ENCODE measurements at regions not wholly inside any gene's neighbourhood (a gene's known extent, or its start where the extent isn't known, plus 50 kb on each side); places are given as distances from the start of the nearest gene placed in this dataset.
"Not testable (repeated sequence)": the region's sequence is repeated elsewhere in the genome, so short reads cannot be mapped to it uniquely, and the experiment has no call there.

DNA sequence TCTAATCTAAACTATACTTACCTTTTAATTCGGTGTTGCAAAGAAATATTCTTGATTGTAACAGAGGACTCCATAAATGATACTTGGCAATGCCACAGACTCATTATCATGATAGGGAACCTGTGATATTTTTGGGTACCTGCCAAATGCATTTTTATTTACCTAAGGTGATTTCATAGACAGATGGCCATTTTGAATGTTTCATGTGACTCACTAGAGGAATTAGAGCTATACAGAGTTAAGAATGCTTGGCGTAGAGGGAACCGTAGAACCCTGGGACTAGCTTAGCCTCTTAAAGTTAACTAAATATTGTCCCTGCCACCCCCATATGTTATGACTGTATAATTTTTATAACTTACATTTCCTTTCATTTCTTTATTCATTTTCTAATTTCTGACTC, 136.1 kb downstream of the DISP1 start:
- ATAC-seq = peak; percentile 55

GRCh38 chr1:222953585-222953984, 138.7 kb downstream of the DISP1 start:
- no peak for ATAC-seq

- ATAC-seq = no peak
Observed at GRCh38 chr1:222955964-222956363, 141.1 kb downstream of the DISP1 start.

- ATAC-seq = no peak
Observed at GRCh38 chr1:222956601-222957000, 141.8 kb downstream of the DISP1 start.

DNA sequence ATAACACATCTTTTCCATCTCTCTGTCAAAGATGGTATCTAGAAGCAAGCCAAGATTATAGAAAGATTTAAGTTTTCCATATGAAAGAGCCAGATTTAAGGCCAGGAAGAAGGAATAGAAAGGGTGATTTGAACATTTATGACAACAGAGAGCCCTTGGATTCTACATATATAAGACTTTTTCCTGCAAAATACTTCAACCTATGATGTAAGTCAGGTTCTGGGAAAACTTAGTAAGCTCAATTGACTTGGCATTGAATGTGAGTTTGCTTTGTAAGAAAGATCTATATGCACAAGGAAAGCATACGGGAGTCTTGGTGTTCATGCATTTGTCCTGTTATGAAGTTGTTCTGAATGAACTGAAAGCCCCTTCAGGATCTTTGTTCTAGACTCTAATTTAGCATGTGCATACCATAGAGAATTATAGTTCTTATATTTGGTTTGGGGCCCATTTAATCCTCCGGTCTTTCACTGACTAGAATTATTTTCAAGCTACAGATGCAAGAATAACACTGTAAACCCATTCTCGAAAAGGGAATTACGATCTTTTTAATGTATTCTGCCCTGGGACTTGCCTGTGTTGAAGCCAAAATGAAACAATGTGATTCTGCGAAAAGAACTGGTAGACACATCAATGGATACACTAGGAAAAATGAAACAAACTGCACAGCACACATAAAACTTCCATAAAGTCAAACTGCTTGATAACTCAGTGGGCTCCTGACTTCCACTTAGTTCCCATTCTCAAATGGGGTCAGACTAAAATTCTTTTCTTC, 152.8 kb downstream of the DISP1 start:
- ATAC-seq = no peak

DNA sequence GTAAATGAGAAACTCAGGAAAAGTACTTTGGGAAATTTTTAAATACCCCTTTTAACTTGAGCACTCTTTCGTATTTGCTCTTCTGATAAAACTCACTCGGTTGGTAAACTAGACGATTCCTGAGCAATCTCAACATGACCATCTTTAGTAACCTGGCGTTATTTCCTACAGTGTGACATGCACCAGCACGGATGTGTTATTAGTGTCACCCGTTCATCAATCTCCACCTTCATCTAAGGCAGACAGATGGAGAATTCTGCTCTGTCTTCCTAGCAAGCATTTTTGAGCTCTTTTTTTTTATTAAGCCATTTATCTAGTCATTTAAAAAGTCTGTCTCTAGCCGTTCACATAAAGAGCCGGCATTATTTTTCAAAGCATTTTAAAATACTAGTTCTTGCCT, 155.2 kb downstream of the DISP1 start:
- no peak for ATAC-seq

DNA sequence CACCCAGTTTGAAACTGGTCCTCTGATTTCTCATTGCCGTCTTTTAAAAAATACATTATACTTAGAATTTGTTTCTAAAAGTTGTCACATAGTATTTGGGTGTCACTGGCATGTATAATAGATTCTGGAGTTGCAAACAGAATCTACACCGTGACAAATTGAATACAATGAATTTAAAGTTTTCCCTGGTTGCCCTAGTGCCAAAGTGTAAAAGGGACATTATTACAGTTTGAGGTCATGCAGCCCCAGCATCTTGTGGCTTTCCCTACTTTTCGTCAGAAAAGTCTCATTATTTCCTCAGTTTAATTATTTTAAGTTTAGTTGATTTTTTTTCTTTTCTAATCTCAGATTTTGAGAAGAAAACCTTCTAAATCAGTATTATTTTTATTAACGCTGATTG, 155.9 kb downstream of the DISP1 start:
- no peak for ATAC-seq

GRCh38 chr1:222971146-222971545, 156.3 kb downstream of the DISP1 start:
- no peak for ATAC-seq

GRCh38 chr1:222973561-222973960, 158.7 kb downstream of the DISP1 start:
- ATAC-seq = no peak

DNA sequence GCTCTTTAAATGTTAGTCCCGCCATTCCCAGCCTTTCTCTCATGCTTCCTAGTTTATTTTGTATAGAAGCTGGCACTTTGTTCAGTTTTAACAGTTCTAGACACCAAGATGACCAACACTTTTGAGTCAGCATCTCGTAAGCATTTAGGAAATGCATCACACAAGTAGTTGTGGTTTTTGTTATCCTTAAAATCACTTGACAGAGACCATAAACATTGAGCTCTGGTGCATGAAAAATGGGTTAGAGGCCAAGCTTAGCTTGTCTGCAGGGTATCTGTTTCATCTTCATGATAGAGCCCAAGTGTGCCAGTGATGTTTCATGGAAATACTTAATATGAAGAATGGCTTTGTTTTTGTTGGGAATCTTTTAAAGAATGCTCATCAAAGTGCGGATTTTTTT, 159.7 kb downstream of the DISP1 start:
- no peak for ATAC-seq

GRCh38 chr1:222975472-222976122, 160.8 kb downstream of the DISP1 start:
- no peak for ATAC-seq

GRCh38 chr1:222976453-222976852, 161.6 kb downstream of the DISP1 start:
- ATAC-seq = no peak

GRCh38 chr1:222977294-222977693, 162.5 kb downstream of the DISP1 start:
- ATAC-seq = not testable (repeated sequence)

DNA sequence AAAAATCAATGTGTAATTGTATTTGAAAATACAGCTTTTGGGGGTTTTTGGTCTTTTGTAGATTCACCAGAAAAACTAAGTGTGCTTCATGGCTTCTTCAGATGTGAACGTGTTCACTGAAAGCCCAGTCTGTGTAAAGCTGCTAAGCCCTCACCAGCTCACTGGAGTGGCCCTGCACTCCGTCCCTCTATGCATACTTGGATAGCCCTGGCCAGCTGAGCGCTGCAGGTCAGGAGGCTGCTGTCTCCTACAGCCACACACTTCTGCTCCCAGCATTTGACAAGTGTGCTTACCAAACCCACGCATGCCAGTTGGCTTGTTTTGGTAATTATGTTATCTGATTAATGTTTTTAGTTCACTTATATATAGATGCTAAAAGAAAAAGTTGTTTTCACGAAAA, 163.5 kb downstream of the TLR5 start:
- no peak for ATAC-seq

- no peak for ATAC-seq
Observed at GRCh38 chr1:222987674-222988076, 155.4 kb downstream of the TLR5 start.

DNA sequence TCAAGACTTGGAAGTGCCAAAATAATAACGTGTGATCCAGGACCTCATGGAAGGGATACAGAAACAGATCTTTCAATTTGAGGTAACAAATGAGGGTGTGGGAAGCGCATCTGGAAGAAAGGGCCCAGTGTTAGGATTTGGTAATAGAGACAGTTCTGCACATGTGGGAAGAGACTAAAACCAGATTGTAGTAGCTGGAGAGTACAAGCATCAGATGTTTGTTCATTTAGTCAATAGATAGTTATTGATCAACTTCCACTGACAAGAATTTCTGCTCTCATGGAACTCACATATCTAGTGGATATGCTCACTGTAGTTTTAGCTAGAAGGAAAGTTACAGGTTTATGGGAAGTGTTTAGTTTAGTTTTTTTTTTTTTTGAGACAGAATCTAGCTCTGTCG, 153.6 kb downstream of the TLR5 start:
- ATAC-seq = no peak

GRCh38 chr1:222991177-222991576, 151.9 kb downstream of the TLR5 start:
- no peak for ATAC-seq

- ATAC-seq = no peak
Observed at GRCh38 chr1:222991908-222992307, 151.1 kb downstream of the TLR5 start.

DNA sequence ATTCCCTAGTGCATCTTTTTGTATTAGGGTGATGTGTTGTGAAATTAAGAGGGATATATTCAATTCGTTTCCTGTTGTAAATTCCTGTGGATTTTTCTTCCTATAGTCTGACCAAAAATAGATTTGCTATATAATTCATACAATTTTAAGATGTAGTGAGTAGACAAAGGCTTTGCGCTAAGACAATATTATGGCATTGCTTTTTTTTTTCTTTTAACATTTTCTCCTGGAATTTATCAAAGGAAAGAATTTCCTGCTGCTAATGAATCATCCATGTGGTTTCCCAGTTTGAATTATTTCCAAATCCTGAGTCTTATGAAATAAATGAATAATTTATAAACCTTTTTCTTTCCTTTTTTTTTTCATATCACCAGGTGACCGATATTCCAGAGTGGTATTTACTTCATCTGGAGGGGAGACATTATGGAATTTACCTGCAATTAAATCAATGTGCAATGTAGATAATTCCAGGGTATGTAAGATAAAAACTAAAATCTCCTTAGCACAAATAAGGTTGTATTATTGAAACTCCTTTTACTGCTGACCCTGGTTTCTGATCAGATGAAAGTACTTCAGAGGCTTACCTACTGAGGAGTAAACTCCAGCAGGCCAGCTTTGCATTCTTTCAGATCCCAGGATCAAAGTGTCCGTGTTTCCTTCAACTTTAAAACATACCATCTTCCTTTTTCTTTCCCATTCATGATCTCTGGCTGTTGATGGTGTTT, 148.4 kb downstream of the TLR5 start:
- no peak for ATAC-seq

- ATAC-seq = no peak
Observed at GRCh38 chr1:222995236-222995580, 147.8 kb downstream of the TLR5 start.

- no peak for ATAC-seq
Observed at GRCh38 chr1:222995620-222996309, 147.3 kb downstream of the TLR5 start.

- peak; percentile 52 for ATAC-seq
Observed at GRCh38 chr1:222996310-222996975, 146.6 kb downstream of the TLR5 start.

DNA sequence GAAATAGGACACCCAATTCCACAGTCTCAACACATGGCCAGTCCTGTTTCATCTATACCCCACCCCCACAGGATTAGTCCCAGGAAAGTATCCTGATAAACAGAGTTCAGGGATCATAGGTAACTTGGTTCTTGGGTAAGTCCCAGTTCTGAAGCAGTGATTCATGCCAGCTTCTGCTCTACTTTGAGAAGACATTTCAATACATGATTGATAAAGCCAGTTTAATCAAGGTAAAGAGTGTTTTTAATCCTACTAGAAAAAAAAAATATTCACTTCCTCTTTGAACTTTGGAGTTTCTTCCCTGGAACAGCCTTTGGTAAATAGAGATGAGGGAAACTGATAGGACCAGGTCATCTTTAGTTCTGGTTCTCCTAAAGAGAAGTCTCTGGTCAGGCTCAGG, 142.4 kb downstream of the TLR5 start:
- peak; percentile 27 for ATAC-seq
